ENCODE measurements at regions not wholly inside any gene's neighbourhood (a gene's known extent, or its start where the extent isn't known, plus 50 kb on each side); places are given as distances from the start of the nearest gene placed in this dataset.

- H3K4me3 ChIP-seq (ENCODE audit: low read depth, low read length), result no peak overlapping the region
- DNase-seq (ENCODE audit: low read depth), result no peak
- no peak for TF ChIP-seq CTCF (conservative IDR thresholded peaks at IDR 0.05; ENCODE audit: low read depth, low read length)
These were observed 199.7 kb downstream of the BCAT1 start for GRCh38 chr12:24749171-24749570.

GRCh38 chr12:24748326-24748725, 200.6 kb downstream of the BCAT1 start:
- TF ChIP-seq CTCF (conservative IDR thresholded peaks at IDR 0.05; ENCODE audit: low read depth, low read length), result no peak
- DNase-seq (ENCODE audit: low read depth), result no peak
- no peak overlapping the region for H3K4me3 ChIP-seq (ENCODE audit: low read depth, low read length)

GRCh38 chr12:24746864-24747263, 202.0 kb downstream of the BCAT1 start:
- no peak for DNase-seq (ENCODE audit: low read depth)
- no peak for TF ChIP-seq CTCF (conservative IDR thresholded peaks at IDR 0.05; ENCODE audit: low read depth, low read length)
- H3K4me3 ChIP-seq (ENCODE audit: low read depth, low read length), result no peak overlapping the region

GRCh38 chr12:24746006-24746671, 202.8 kb downstream of the BCAT1 start:
- no peak overlapping the region for H3K4me3 ChIP-seq (ENCODE audit: low read depth, low read length)
- DNase-seq (ENCODE audit: low read depth), result no peak
- no peak for TF ChIP-seq CTCF (conservative IDR thresholded peaks at IDR 0.05; ENCODE audit: low read depth, low read length)

GRCh38 chr12:24743941-24744793, 204.7 kb downstream of the BCAT1 start:
- DNase-seq (ENCODE audit: low read depth), result no peak
- TF ChIP-seq CTCF (conservative IDR thresholded peaks at IDR 0.05; ENCODE audit: low read depth, low read length), result no peak
- H3K4me3 ChIP-seq (ENCODE audit: low read depth, low read length), result no peak overlapping the region

GRCh38 chr12:24742378-24742777, 206.5 kb downstream of the BCAT1 start:
- TF ChIP-seq CTCF (conservative IDR thresholded peaks at IDR 0.05; ENCODE audit: low read depth, low read length), result no peak
- DNase-seq (ENCODE audit: low read depth), result no peak
- no peak overlapping the region for H3K4me3 ChIP-seq (ENCODE audit: low read depth, low read length)

All from choroid plexus epithelial cell (primary cell).